ENCODE measurements at regions not wholly inside any gene's neighbourhood (a gene's known extent, or its start where the extent isn't known, plus 50 kb on each side); places are given as distances from the start of the nearest gene placed in this dataset.
"Not testable (repeated sequence)": the region's sequence is repeated elsewhere in the genome, so short reads cannot be mapped to it uniquely, and the experiment has no call there.

DNA sequence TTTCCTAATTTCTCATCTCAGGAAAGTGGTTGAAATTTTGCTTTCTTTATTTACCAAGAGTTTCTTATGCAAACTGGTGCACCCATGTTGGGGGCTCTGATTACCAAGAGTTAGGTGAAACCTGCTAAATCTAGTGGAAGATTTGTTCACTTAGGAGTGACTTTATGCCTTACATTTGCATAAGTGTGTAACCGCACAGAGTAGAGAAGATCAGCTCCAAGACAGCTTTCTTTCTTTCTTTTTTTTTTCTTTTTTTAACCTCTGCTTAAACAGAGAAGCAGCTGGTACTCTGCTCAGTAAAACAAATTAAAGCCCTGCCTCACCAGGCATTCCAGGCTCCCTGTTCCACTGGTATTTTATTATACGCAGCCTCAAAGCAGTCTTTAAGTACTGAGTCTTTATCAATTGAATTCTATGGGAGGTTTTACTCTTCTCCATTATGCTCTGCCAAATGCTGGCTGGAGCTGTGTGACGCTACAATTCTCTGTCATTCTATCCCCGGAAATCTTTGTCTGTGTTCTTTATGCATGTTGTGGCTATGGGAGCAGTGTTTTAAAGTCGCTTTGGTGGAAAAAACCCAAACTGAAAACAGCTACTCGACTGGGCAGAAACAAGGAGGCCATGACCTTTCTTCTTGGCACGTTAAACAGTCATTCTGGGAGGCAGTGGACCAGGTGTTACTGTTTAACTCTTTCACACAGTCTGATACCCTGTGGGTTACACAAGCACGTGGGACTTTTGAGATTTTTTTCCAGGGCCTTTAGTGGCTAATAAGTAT lies 55.2 kb upstream of the GBE1 start:
- no peak for DNase-seq

DNA sequence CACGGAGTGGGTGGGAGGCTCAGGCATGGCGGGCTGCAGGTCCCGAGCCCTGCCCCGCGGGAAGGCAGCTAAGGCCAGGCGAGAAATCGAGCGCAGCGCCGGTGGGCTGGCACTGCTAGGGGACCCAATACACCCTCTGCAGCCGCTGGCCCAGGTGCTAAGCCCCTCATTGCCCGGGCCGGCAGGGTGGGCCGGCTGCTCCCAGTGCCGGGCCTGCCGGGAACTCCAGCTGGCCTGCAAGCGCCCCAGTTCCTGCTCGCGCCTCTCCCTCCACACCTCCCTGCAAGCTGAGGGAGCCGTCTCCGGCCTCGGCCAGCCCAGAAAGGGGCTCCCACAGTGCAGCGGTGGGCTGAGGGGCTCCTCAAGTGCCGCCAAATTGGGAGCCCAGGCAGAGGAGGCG lies 50.7 kb upstream of the GBE1 start:
- not testable (repeated sequence) for DNase-seq
